Mesenchymal stem cell (in vitro differentiated cells and primary cell): ENCODE measurements at regions not wholly inside any gene's neighbourhood (a gene's known extent, or its start where the extent isn't known, plus 50 kb on each side); places are given as distances from the start of the nearest gene placed in this dataset.

ENCODE experiments used
- DNase-seq: peaks from one replicate; pipeline ENCODE4 v3.0.0-alpha.2; 2013
- H2AFZ ChIP-seq: one replicate; pipeline ENCODE4 v1.6.1; 2013; ENCODE audit warnings: low read depth, mild to moderate bottlenecking, control low read depth, inconsistent platforms, low read length, moderate library complexity
- H2AK5ac ChIP-seq: 2 replicates; pipeline ENCODE4 v1.6.1; 2013; ENCODE audit warnings: low read length, moderate library complexity, mild to moderate bottlenecking, inconsistent platforms; ENCODE audit not compliant: severe bottlenecking
- H2BK120ac ChIP-seq: one replicate; pipeline ENCODE4 v1.6.1; 2013; ENCODE audit warnings: low read depth, mild to moderate bottlenecking, inconsistent platforms, low read length, moderate library complexity
- H2BK12ac ChIP-seq, 2 experiments: one replicate each; pipeline ENCODE4 v1.6.1; 2013; ENCODE audit warnings: inconsistent platforms in 2 of 2, low read length in 2 of 2, mild to moderate bottlenecking in 2 of 2, moderate library complexity in 2 of 2, control low read depth in 1 of 2
- H2BK15ac ChIP-seq: one replicate; pipeline ENCODE4 v1.6.1; 2013; ENCODE audit warnings: mild to moderate bottlenecking, low read depth, inconsistent platforms; ENCODE audit not compliant: poor library complexity, severe bottlenecking
- H2BK5ac ChIP-seq: 2 replicates; pipeline ENCODE4 v1.6.1; 2013; ENCODE audit warnings: low read depth, mild to moderate bottlenecking, low read length, control low read depth, inconsistent platforms; ENCODE audit not compliant: poor library complexity, severe bottlenecking
- H3K14ac ChIP-seq, 2 experiments: one replicate each; pipeline ENCODE4 v1.6.1; 2013; ENCODE audit warnings: inconsistent platforms in 2 of 2, low read length in 2 of 2, control low read depth in 1 of 2, mild to moderate bottlenecking in 1 of 2, moderate library complexity in 1 of 2
- H3K18ac ChIP-seq, 2 experiments: one replicate each; pipeline ENCODE4 v1.6.1; 2013; ENCODE audit warnings: inconsistent platforms in 2 of 2, low read length in 2 of 2, control low read depth in 1 of 2, low read depth in 1 of 2, mild to moderate bottlenecking in 1 of 2
- H3K23ac ChIP-seq, 2 experiments: one replicate each; pipeline ENCODE4 v1.6.1; 2013; ENCODE audit warnings: inconsistent platforms in 2 of 2, low read length in 2 of 2, mild to moderate bottlenecking in 2 of 2, moderate library complexity in 2 of 2, control low read depth in 1 of 2
- H3K27ac ChIP-seq: 2 replicates; pipeline ENCODE4 v1.5.1; 2013; ENCODE audit warnings: mild to moderate bottlenecking, moderate library complexity, low read length, control low read depth, inconsistent platforms; ENCODE audit not compliant: poor library complexity, severe bottlenecking
- H3K27me3 ChIP-seq, 2 experiments: 2 replicates each; pipeline versions ENCODE4 v1.6.1 to v1.7.0; 2013; ENCODE audit warnings: low read length in 2 of 2, mild to moderate bottlenecking in 2 of 2, moderate library complexity in 2 of 2, control low read depth in 1 of 2, inconsistent platforms in 1 of 2; ENCODE audit not compliant: control insufficient read depth in 1 of 2, insufficient read depth in 1 of 2
- H3K36me3 ChIP-seq, 2 experiments: 2 replicates each; pipeline versions ENCODE4 v1.6.1 to v1.7.0; 2013; ENCODE audit warnings: low read length in 2 of 2, control low read depth in 1 of 2, inconsistent platforms in 1 of 2, low read depth in 1 of 2, mild to moderate bottlenecking in 1 of 2; ENCODE audit not compliant: insufficient read depth in 2 of 2, control insufficient read depth in 1 of 2
- H3K4ac ChIP-seq, 2 experiments: one replicate each; pipeline ENCODE4 v1.6.1; 2013; ENCODE audit warnings: inconsistent platforms in 2 of 2, low read length in 2 of 2, mild to moderate bottlenecking in 2 of 2, moderate library complexity in 2 of 2, control low read depth in 1 of 2, low read depth in 1 of 2
- H3K4me1 ChIP-seq: 2 replicates; pipeline ENCODE4 v1.6.1; 2013; ENCODE audit warnings: low read depth, low read length, control low read depth; ENCODE audit not compliant: control insufficient read depth, insufficient read depth
- H3K4me2 ChIP-seq: 2 replicates; pipeline ENCODE4 v1.6.1; 2013; ENCODE audit warnings: low read length, mild to moderate bottlenecking, inconsistent platforms; ENCODE audit not compliant: poor library complexity, severe bottlenecking
- H3K4me3 ChIP-seq, 2 experiments: 2 replicates each; pipeline versions ENCODE4 v1.5.1 to v1.7.0; 2013; ENCODE audit warnings: low read length in 2 of 2, mild to moderate bottlenecking in 2 of 2, control low read depth in 1 of 2, low read depth in 1 of 2; ENCODE audit not compliant: insufficient read depth in 1 of 2
- H3K79me1 ChIP-seq: replicated peaks from 2 replicates; pipeline ENCODE4 v1.6.1; 2013; ENCODE audit warnings: mild to moderate bottlenecking, control low read depth, low read length, inconsistent platforms; ENCODE audit not compliant: poor library complexity, severe bottlenecking
- H3K9ac ChIP-seq: 2 replicates; pipeline ENCODE4 v1.7.0; 2013; ENCODE audit warnings: mild to moderate bottlenecking, low read length, moderate library complexity
- H3K9me3 ChIP-seq: 2 replicates; pipeline ENCODE4 v1.7.0; 2013; ENCODE audit warnings: mild to moderate bottlenecking, low read length; ENCODE audit not compliant: control insufficient read depth
- H4K8ac ChIP-seq: one replicate; pipeline ENCODE4 v1.6.1; 2013; ENCODE audit warnings: inconsistent platforms, mild to moderate bottlenecking, low read length, moderate library complexity
- H4K91ac ChIP-seq: one replicate; pipeline ENCODE4 v1.6.1; 2013; ENCODE audit warnings: mild to moderate bottlenecking, low read length, inconsistent platforms
- WGBS: methylation state at CpG from one replicate; pipeline ENCODE4 v1.1.7; 2013; ENCODE audit warnings: mixed read lengths; 5-methylcytosine and 5-hydroxymethylcytosine counted together

- Histone ChIP-seq H3K9me3 (peaks cover 7% of the 10 kb centered on the region), H3K4me2 (no peak overlapping the region), H4K8ac (no peak overlapping the region), H3K36me3 (no peaks in the 10 kb centered on the region), H3K9ac (no peak overlapping the region), H2BK120ac (no peak overlapping the region), H3K27ac (no peak overlapping the region), H4K91ac (no peak overlapping the region), H2BK15ac (no peak overlapping the region), H2BK12ac (no peak overlapping the region), H2AK5ac (no peak overlapping the region), H2BK5ac (no peak overlapping the region), H3K27me3 (peaks cover 0 to 25% of the 10 kb centered on the region in 2 experiments), H3K4me1 (peaks cover 1% of the 10 kb centered on the region), H3K23ac (no peak overlapping the region), H2AFZ (no peak overlapping the region), H3K18ac (no peak overlapping the region), H3K14ac (no peak overlapping the region), H3K4ac (no peak overlapping the region), H3K4me3 (no peak overlapping the region), H3K79me1 (no peaks in the 10 kb centered on the region)
- WGBS: 84% methylated on average over 4 of the region's 4 CpGs
- DNase-seq: no peak
Measured at GRCh38 chr18:76277801-76278200, 217.2 kb downstream of the ZNF516 start.

- H2BK12ac ChIP-seq: no peak overlapping the region
- no peaks in the 10 kb centered on the region for H3K9me3 ChIP-seq
- H3K14ac ChIP-seq: no peak overlapping the region
- H3K79me1 ChIP-seq: no peaks in the 10 kb centered on the region
- peaks cover 1% of the 10 kb centered on the region for H3K4me1 ChIP-seq
- H2BK5ac ChIP-seq: no peak overlapping the region
- no peak overlapping the region for H3K4me2 ChIP-seq
- no peak for DNase-seq
- H2AFZ ChIP-seq: no peak overlapping the region
- H4K91ac ChIP-seq: no peak overlapping the region
- H4K8ac ChIP-seq: no peak overlapping the region
- no peak overlapping the region for H3K18ac ChIP-seq
- H2AK5ac ChIP-seq: no peak overlapping the region
- H2BK120ac ChIP-seq: no peak overlapping the region
- 75% methylated on average over 7 of the region's 7 CpGs for WGBS
- H3K36me3 ChIP-seq: no peaks in the 10 kb centered on the region
- no peak overlapping the region for H3K27ac ChIP-seq
- peaks cover 0 to 25% of the 10 kb centered on the region in 2 experiments for H3K27me3 ChIP-seq
- no peak overlapping the region for H3K4me3 ChIP-seq
- H3K4ac ChIP-seq: no peak overlapping the region
- H3K23ac ChIP-seq: no peak overlapping the region
- no peak overlapping the region for H3K9ac ChIP-seq
- H2BK15ac ChIP-seq: no peak overlapping the region
Measured at GRCh38 chr18:76275727-76276313, 219.2 kb downstream of the ZNF516 start.

- H3K27me3 ChIP-seq: peaks cover 0 to 25% of the 10 kb centered on the region in 2 experiments
- H3K4me3 ChIP-seq: no peak overlapping the region
- H3K4me1 ChIP-seq: peaks cover 1% of the 10 kb centered on the region
- no peaks in the 10 kb centered on the region for H3K79me1 ChIP-seq
- peak overlapping the region; percentile 6 for H4K8ac ChIP-seq
- no peak overlapping the region for H3K4ac ChIP-seq
- no peak overlapping the region for H2AK5ac ChIP-seq
- 35% methylated on average over 14 of the region's 19 CpGs for WGBS
- H2BK120ac ChIP-seq: no peak overlapping the region
- H3K9ac ChIP-seq: no peak overlapping the region
- H3K9me3 ChIP-seq: no peaks in the 10 kb centered on the region
- no peak overlapping the region for H2BK12ac ChIP-seq
- no peak overlapping the region for H3K27ac ChIP-seq
- H3K36me3 ChIP-seq: no peaks in the 10 kb centered on the region
- H3K4me2 ChIP-seq: no peak overlapping the region
- H2BK5ac ChIP-seq: no peak overlapping the region
- H3K18ac ChIP-seq: no peak overlapping the region
- no peak overlapping the region for H3K14ac ChIP-seq
- no peak overlapping the region for H2BK15ac ChIP-seq
- no peak overlapping the region for H2AFZ ChIP-seq
- no peak overlapping the region for H3K23ac ChIP-seq
- DNase-seq: no peak
- no peak overlapping the region for H4K91ac ChIP-seq
Measured at GRCh38 chr18:76274468-76275289, 220.4 kb downstream of the ZNF516 start.

- 85% methylated on average over 6 of the region's 6 CpGs for WGBS
- Histone ChIP-seq H3K14ac (no peak overlapping the region), H3K23ac (no peak overlapping the region), H2BK15ac (no peak overlapping the region), H2AFZ (no peak overlapping the region), H3K18ac (no peak overlapping the region), H3K9me3 (no peaks in the 10 kb centered on the region), H2BK12ac (no peak overlapping the region), H4K8ac (no peak overlapping the region), H2BK5ac (no peak overlapping the region), H3K4ac (no peak overlapping the region), H3K4me3 (no peak overlapping the region), H3K27me3 (peaks cover 0 to 25% of the 10 kb centered on the region in 2 experiments), H3K27ac (no peak overlapping the region), H2AK5ac (no peak overlapping the region), H2BK120ac (no peak overlapping the region), H3K4me2 (no peak overlapping the region), H3K79me1 (no peaks in the 10 kb centered on the region), H3K9ac (no peak overlapping the region), H3K4me1 (peaks cover 1% of the 10 kb centered on the region), H3K36me3 (no peaks in the 10 kb centered on the region), H4K91ac (no peak overlapping the region)
- DNase-seq: no peak
Measured at GRCh38 chr18:76273956-76274355, 221.1 kb downstream of the ZNF516 start.
